NCI-H2081 (cell line): ENCODE measurements at regions not wholly inside any gene's neighbourhood (a gene's known extent, or its start where the extent isn't known, plus 50 kb on each side); places are given as distances from the start of the nearest gene placed in this dataset.
"Not testable (repeated sequence)": the region's sequence is repeated elsewhere in the genome, so short reads cannot be mapped to it uniquely, and the experiment has no call there.

Experiments used
- DNase-seq, 2 experiments: peaks; one replicate each; lab custom pipeline; 2025; lab: John Stamatoyannopoulos, UW

DNA sequence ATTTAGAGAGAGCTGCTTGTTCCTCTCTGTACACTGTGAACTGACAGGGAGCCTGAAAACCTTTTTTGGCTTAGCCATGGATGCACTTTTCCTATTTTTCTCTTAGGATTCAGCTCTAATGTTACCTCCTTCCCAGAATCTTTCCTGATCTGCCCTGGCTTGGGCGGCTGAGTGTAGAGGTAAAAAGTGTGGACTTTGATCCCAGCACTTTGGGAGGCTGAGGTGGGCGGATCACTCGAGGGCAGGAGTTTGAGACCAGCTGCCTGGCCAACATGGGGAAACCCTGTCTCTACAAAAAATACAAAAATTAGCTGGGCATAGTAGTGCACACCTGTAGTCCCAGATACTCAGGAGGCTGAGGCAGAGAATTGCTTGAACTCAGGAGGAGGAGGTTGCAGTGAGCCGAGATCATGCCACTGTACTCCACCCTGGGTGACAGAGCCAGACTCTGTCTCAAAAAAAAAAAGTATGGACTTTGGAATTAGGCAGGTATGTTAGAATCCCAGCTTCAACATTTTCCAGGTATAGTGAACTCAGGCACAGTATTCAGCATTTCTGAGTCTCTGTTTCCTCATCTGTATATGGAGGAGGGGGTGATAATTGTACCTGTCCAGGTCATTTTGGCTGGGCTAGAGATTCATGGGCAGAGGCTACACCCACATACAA lies 212.5 kb upstream of the EEF2KMT start:
- DNase-seq = no peak

DNA sequence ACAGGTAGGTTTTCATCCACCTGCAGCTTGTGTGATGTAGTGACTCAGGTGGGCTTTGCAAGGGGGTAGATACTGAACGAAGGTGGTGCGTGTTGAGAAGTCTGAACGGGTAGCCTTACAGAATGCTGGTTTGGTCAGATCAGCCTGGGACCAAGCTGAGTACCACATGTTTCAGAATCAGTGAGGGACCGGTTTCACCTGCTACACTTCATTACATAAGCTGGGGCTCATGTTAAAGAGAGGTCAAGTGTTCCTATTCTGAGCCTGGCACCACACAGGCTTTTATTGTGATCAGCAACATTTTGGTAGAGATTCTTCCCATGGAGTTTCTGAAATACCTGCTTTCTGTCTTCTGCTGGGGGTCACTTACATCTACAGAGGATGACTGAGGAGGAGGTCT lies 207.4 kb upstream of the EEF2KMT start:
- no peak for DNase-seq

DNA sequence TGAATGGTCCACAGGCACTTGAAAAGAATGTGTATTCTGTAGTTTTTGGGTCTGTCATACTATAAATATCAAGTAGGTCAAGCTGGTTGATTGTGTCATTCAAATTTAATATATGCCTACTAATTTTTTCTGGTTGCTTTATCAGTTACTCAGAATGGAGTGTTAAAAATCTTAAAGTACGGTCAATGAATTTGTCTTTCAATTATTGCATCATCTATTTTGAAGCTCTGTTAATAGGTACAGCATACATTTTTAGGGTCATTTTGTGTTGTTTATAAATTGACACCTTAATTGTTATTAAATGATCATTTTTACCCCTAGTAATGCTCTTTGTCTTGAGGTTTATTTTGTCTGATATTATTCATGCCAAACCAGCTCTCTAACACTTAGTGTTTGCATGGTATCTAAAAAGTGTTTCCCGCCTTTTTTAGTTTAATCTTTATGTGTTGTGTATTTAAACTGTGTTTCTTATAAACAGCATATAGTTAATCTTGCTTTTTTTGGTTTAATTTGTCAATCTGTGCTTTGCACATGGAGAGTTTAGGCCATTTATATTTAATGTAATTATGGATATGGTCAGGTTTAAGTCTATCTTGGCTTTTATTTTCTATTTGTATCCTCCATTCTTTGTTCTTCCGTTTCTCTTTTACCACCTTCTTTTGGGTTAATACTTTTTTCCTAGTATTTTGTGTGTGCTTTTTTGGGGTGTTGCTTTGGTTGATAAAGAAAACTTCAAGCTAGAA lies 204.9 kb upstream of the EEF2KMT start:
- DNase-seq = no peak

DNA sequence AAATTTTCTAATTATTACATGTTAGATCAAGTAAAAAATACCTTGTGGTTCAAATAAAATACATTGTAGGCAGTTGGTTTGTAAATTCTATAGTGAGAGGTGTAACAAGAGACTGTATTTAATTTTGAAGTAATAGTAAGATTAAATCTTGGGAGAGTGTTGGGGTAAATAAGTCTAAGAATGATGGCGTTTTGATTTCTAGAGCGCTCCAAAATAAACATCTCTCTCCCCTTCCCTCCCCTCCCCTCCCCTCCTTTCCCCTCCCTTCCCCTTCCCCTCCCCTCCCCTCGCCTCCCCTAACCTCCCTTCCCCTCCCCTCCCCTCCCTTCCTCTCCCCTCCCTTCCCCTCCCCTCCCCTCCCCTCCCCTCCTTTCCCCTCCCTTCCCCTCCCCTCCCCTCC lies 200.6 kb upstream of the EEF2KMT start:
- DNase-seq = no peak

DNA sequence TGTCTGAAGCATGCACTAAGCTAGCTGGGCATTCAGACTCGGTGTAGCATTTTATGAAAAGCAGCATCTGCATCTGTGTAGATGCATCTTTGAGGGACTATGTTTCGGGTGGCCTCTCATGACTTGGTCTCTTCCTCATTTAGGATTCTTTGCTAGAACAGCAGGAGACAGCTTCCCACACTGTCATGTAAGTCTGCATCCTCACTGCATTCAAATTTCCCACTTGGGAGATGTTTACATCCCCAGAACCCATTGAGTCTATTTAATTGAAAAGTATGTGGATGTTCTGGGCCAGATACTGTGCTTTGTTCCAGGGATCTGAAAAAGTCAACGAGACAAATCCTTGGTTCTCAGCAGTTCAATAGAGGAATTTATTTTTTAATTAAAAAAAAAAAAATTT lies 198.6 kb upstream of the EEF2KMT start:
- no peak for DNase-seq

DNA sequence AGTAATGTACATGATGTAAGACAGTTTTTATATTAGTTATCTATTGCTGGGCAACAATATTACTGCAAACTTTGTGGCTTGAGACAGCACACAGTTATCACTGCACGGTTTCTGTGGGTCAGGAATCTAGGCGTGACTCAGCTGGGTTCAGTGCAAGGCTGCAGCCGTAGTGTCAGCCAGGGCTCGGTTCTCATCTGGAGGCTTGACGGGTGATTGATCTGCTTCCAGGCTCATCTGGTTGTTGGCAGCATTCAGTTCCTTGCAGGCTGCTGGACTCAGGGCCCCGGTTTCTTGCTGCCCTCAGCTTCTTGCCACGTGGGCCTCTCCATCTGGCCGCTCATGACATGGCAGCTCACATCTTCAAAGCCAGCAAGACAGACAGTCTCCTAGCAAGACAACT lies 197.7 kb upstream of the EEF2KMT start:
- DNase-seq = not testable (repeated sequence)

DNA sequence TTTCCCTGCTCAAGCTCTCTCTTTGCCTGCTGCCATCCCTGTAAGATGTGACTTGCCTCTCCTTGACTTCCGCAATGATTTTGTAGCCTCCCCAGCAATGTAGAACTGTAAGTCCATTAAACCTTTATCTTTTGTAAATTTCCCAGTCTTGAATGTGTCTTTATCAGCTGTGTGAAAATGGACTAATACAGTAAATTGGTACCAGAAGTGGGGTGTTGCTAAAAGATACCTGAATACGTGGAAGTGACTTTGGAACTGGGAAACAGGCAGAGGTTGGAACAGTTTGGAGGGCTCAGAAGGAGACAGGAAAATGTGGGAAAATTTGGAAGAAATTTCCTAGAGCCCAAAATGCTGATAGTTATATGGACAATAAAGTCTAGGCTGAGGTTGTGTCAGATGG lies 184.6 kb upstream of the EEF2KMT start:
- DNase-seq = not testable (repeated sequence)

DNA sequence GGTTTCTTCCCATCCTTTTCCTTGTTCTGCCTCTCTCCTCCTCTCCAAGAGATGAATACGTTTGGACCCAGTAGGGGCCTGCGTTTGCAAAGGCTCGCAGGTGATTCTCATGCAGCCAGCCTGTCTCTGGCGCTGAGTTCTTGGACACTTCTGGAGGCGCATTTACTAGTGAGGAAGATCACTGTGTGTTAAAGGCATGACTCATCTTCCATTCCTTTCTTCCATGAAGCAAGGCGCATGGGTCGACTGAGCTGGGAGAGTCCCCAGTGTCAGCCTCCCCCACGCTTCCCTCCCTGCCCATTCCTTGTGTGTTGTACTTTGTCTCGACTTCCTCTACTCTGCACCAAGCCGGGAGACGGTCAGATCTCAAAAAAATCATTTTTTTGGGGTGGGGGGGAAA lies 159.9 kb upstream of the EEF2KMT start:
- no peak for DNase-seq

DNA sequence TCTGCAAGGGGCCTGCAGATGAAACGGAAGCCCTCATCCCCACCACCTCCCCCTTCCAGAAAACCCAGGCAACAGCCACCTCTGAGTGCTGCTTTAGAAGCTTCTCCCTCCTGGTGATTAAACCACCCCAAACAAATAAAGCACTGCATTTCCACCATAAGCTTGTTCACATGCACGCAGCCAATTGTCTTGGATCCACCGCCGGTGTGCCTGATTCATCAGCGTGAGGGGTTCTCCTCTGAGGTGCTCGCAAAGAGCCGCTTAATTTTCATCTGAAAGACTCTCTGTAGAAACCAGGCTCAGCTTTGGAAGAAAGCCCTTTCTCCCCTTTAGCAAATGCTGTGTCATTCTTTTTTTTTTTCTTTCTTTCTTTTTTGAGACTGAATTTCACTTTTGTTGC lies 155.2 kb upstream of the EEF2KMT start:
- DNase-seq = no peak

DNA sequence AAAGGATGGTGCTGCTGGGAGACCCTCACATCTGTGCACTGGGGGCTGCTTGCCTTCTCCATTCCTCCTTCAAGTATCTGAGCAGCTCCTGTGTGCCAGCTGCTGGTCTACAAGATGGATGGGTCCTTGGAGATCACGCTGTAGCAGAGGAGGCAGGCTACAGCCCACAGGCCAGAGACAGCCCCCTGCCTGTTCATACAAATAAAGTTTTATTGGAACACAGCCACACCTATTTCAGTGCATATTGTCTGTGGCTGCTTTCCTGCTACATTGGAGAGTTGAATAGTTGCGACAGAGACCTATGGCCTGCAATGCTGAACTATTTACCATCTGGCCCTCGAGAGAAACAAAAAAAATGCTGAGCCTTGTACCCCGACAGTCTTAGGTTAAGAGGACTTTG lies 149.8 kb upstream of the EEF2KMT start:
- DNase-seq = not testable (repeated sequence)

DNA sequence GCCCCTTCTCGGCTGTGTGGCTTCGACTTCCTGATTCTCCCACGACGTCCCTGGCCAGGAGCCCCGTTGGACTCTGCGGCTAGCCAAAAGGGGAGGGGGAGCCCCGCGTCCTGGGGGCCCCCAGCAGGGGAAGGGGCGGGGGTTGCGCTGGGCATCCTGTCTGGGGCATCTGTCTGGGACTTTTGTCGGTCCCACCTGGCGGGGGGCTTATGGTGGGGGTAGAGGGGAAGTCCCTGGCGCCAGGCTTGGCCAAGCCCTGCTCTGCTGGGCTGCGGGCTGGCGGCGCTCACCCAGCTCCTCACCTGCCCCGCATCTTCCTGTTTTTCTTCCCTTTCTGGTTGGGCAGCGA lies 142.7 kb upstream of the EEF2KMT start:
- not testable (repeated sequence) for DNase-seq

DNA sequence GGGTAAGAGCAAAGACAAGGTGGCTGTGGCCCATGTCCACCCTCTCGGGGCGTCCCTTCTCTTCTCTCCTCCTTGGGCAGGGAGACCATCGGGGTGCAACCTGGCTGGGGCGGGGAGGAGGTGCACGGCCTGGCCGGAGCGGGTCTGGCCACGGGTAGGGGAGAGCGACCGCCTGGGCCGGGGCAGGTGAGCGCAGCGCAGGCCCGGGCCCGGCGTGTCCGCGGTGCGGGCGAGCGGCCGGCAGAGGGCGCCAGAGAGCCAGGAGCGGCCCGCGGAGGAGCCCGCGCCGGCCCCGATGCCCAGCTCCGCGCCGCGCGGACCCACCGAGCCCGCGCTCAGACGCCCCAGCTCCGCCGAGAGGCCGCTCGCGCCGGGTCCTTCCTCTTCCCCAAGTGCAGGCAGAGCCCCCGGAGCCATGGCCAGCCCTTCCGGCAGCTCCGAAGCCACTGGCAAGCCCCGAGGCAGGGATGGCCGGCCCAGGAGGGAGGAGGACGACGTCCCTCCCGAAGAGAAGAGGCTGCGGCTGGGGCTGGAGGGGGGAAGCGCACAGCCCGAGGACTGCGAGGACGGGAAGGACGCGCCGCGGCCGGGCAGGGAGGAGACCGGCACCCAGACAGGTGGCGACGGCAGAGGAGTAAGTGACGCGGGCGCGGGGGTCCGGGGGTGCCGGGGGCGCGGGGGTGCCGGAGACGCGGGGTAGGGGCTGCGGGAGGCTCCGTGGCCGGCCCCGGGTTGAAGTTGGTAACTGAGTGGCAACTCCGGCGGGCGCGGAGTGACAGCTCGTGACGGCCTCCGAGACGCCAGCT lies 142.1 kb upstream of the EEF2KMT start:
- DNase-seq = not testable (repeated sequence)

DNA sequence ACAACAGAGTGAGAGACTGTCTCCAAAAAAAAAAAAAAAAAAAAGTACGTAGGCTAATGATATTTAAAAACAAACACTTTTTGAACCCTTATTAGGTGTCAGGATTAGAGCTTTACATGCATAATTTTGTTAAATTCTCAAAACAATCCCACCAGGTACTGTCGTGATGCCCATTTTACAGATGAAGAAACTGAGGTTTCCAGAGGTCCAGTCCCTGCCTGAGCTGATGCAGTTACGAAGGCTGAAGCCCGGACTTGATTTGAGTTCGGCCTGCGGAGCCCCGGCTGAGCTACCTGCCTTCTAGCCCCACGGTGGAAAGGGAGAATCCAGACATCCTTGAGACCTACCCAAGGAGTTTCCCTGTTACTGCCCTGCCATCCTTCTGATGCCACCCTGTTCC lies 137.5 kb upstream of the EEF2KMT start:
- no peak for DNase-seq

DNA sequence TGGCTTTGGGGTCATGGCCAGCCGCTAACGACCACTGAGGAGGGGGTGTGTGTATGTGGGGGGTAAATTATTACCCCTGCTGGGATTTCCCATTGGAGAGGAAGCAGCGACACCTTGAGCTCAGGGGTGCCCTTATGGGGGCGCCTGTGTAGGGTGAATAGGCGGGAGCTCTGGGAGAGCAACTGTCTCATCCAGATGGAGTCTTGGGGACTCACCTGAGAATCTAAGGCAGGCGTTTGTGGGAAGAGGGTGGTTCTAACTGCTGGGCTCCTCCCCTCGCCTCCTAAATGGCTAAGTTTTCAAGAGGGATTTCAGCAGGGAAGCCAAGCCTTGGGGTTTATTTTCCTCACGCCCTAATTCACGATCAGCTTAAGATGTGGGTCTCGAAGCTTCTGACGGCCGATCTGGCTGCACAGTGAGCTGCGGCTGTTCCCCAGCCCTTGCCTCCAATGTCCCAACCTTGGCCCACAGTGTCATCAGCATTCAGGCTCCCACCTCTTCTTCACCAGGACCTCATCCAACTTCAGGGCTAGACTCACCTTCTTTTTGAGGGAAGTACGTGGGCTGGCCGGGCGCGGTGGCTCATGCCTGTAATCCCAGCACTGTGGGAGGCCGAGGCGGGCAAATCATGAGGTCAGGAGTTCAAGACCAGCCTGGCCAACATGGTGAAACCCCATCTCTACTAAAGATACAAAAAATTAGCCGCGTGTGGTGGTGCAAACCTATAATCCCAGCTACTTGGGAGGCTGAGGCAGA lies 136.9 kb upstream of the EEF2KMT start:
- no peak for DNase-seq

DNA sequence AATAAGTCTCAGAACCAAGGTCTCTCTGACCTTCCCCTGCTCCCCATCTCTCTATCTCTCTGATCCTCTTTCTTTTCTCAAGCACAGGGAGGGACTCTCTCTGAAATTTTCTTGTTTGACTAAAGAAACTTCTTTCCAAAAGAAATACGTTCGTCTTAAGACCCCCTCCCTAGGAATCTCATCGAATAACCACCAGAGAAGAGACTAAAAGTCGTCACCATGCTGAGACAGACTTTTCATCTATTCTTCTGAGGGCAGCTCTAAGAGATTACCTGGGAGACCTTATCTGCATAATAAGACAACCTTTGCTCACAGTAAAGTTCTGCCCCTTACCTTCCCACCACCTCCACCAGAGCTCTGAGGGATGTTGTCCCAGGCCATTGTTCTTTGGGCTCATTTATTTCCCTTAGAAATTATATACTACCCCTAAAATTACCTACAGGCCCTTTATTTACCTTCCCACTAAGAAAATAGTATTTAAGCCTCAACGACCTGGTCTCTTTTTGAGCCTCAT lies 133.7 kb upstream of the EEF2KMT start:
- no peak for DNase-seq

DNA sequence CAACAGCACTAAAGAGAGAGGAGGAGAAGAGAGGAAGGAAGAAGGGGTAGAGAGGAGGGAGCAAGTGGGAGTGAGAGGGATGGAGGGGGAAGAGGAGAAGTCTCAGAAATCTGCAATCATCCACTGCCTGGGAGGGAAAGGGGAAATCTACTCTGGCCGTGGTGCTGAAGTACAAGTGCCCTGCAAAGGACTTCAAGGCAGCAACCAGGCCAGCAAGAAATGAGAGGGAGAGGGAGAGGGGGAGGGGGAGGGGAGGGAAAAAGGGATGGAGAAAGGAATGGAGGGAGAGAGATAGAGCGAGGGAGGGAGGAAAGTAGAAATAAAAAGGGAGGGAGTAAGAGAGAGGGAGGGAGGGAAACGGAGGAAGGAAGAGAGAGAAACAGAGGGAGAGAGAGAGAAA lies 130.8 kb upstream of the EEF2KMT start:
- no peak for DNase-seq

DNA sequence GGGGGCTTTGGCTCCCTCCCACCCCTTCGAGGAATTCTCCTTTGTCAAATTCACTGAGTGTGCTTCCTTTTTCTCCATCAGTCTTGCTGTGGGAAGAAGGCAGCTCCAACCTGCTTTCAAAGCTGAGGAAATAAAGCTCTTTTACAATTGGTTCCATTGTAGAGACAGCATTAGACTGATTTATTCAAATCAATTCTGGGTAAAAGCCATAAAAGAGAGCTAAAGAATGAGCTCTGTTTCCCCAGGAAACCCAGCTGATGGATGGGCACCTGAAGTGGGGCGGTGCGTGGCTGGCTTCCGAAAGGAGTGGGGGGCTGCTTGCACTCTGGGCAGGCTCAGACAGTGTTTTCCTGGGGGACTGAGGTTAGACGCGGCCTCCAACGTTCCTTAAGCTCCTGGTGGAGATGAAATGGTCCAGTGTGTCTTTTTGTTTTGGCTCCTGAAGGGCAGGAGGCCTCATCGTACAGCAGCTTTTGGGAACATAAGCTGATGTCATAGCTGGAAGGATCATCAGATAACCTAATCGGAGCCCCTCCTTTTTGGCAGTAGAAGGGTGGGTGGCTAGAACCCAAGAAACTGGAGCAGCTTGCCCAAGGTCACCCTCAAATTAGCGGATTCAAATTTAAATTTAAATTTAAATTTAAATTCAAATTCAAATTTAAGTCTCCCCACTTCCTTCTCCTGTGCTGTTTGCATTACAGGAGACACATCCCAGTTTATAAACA lies 128.5 kb upstream of the EEF2KMT start:
- DNase-seq = no peak

DNA sequence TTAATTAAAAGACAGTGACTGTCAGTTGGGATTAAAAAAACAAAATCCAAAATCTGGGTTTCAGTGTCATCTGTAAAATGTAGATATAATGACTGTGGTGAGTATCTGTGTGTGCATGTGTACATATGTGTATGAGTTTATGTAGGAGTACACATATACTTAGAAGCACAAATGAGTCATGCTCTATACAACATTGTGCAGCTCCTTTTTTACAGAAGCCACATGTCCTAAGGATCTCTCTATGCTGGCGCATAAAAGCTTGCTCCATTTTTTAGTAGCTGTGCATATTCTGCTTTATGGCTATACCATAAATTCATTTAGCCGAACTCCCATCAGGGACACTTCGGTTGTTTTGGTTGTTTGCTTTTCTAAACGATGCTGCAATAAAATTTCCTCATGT lies 125.2 kb upstream of the EEF2KMT start:
- no peak for DNase-seq

DNA sequence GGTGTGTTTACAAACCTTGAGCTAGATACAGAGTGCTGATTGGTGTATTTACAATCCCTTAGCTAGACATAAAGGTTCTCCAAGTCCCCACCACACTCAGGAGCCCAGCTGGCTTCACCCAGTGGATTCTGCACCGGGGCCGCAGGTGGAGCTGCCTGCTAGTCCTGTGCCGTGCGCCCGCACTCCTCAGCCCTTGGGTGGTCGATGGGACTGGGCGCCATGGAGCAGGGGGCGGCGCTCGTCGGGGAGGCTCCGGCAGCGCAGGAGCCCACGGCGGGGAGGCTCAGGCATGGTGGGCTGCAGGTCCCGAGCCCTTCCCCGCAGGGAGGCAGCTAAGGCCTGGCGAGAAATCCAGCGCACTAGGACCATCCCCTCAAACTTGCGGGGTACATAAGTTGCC lies 124.2 kb upstream of the EEF2KMT start:
- DNase-seq = not testable (repeated sequence)

DNA sequence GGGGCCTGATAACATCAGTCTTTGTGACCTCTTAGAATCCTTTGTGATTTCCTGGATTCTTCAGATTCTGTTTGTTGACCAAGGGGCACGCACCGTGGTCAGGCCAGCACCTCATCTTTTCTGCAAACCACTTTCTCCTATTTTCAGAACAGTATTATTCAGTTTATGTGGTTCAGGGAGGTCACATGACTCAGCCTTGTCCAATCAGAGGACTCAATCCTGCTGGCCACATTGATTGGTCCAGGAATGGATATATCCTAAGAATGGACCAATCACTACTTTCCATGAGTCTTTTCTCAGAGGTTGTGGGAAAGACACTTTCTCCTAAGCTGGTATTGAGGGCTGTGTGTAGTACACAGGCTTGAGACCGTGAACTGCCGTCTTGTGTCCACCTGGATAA lies 123.1 kb upstream of the EEF2KMT start:
- no peak for DNase-seq

DNA sequence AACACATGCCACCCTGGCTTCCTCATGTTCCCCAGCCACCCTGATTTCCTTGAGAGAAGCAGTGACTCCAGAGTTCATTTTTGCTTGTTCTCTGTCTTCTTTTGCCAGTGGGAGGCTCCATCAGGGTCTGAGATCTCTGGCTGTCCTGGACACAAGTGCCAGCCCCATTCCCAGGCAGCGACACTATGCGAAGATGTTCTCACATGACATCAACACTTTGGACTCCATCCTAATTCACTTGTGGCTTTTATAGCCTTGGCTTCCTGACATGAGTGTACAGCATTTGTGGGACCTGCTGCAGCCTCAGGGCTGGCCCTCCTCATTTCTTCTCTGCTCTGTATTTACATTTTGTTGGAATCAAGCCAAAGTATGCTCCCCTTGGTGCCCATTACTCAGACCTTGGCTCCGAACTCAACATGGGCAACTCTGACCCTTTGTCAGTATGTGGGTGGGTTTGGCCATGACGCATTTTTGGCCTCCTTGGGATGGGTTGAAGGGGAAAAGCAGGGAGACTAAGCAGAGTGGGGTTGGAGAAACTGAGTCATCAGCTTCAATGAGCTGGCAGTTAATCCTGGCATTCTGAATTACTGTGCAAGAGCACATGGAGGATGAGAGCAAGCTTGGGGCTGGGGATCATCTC lies 119.0 kb upstream of the EEF2KMT start:
- no peak for DNase-seq
